ENCODE measurements at regions not wholly inside any gene's neighbourhood (a gene's known extent, or its start where the extent isn't known, plus 50 kb on each side); places are given as distances from the start of the nearest gene placed in this dataset.

DNA sequence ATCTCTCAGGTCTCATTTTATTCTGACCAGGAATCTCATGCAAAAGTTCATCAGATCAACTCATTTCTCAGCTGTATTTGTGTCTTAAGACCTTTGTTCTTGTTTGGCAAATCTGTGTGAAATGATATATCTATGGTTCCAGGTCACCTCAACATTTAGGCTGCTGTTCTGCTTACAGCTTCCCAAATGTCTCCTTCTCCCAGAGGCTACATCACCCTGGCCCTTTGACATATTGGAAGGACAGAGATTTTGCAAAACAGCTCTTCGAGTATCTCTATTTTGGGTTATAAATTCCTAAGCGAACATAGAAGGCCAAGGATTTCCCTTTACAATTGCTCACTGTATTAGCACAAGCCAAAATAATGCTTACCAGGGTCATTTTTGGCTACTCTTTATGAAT lies 57.5 kb upstream of the GIMD1 start:
- Histone ChIP-seq H2BK5ac (ENCODE audit: insufficient read length, low read length) (no peak overlapping the region), H2BK120ac (ENCODE audit: low read depth, low read length, poor library complexity, severe bottlenecking) (no peak overlapping the region), H4K8ac (replicated peaks; ENCODE audit: insufficient read length, low read depth, low read length) (no peak overlapping the region), H3T11ph (ENCODE audit: low read length) (no peak overlapping the region), H3K4ac (ENCODE audit: low read depth, low read length) (no peak overlapping the region), H2BK12ac (ENCODE audit: insufficient read length, low read depth, low read length) (no peak overlapping the region), H3K4me1 (ENCODE audit: insufficient read depth, low read length) (no peaks in the 10 kb centered on the region), H3K23ac (ENCODE audit: insufficient read length, low read depth, low read length) (no peak overlapping the region), H4K91ac (ENCODE audit: insufficient read length, low read depth, low read length) (no peak overlapping the region), H4K5ac (ENCODE audit: insufficient read length, low read depth, low read length) (no peak overlapping the region), H3K56ac (ENCODE audit: insufficient read length, low read depth, low read length) (no peak overlapping the region), H3K4me2 (ENCODE audit: insufficient read depth, insufficient read length, low read length) (no peak overlapping the region), H3K18ac (ENCODE audit: insufficient read length, low read depth, low read length) (no peak overlapping the region), H2BK20ac (ENCODE audit: low read depth, low read length, poor library complexity, severe bottlenecking) (no peak overlapping the region), H3K14ac (ENCODE audit: insufficient read depth, low read length) (no peak overlapping the region), H3K27me3 (ENCODE audit: insufficient read depth, low read length) (no peaks in the 10 kb centered on the region), H3K23me2 (ENCODE audit: insufficient read length, low read depth, low read length, poor library complexity, severe bottlenecking) (no peaks in the 10 kb centered on the region), H2BK15ac (ENCODE audit: low read depth, low read length) (no peak overlapping the region), H3K9me3 (ENCODE audit: control insufficient read depth, low read depth, low read length) (no peaks in the 10 kb centered on the region), H2AFZ (ENCODE audit: low read length) (no peak overlapping the region), H3K79me2 (ENCODE audit: insufficient read depth, low read length) (no peaks in the 10 kb centered on the region), H3K9ac (ENCODE audit: extremely low read depth, insufficient read length, low read length) (no peak overlapping the region), H3K27ac (ENCODE audit: insufficient read length, low read depth, low read length) (no peak overlapping the region), H4K20me1 (ENCODE audit: control insufficient read depth, insufficient read depth, insufficient read length) (no peaks in the 10 kb centered on the region), H3K79me1 (ENCODE audit: insufficient read depth, low read depth, low read length, poor library complexity, severe bottlenecking) (no peaks in the 10 kb centered on the region), H2AK5ac (ENCODE audit: insufficient read length, low read length) (no peak overlapping the region)
- TF ChIP-seq, protein P1, sequence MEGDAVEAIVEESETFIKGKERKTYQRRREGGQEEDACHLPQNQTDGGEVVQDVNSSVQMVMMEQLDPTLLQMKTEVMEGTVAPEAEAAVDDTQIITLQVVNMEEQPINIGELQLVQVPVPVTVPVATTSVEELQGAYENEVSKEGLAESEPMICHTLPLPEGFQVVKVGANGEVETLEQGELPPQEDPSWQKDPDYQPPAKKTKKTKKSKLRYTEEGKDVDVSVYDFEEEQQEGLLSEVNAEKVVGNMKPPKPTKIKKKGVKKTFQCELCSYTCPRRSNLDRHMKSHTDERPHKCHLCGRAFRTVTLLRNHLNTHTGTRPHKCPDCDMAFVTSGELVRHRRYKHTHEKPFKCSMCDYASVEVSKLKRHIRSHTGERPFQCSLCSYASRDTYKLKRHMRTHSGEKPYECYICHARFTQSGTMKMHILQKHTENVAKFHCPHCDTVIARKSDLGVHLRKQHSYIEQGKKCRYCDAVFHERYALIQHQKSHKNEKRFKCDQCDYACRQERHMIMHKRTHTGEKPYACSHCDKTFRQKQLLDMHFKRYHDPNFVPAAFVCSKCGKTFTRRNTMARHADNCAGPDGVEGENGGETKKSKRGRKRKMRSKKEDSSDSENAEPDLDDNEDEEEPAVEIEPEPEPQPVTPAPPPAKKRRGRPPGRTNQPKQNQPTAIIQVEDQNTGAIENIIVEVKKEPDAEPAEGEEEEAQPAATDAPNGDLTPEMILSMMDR (conservative IDR thresholded peaks at IDR 0.05) = no peak
- no peak for DNase-seq
- Mint-ChIP-seq H3K4me1 (peaks cover 0 to 10% of the 10 kb centered on the region in 2 experiments; a peak in 1 of 4 replicates), H3K4me3 (no peak overlapping the region), H3K9me3 (no peaks in the 10 kb centered on the region), H3K36me3 (ENCODE audit: insufficient read depth in 1 of 3, low read depth in 3 of 3) (no peaks in the 10 kb centered on the region), H3K27ac (no peak overlapping the region; a peak in 1 of 7 replicates), H3K27me3 (ENCODE audit: low read depth) (no peaks in the 10 kb centered on the region)
- WGBS (ENCODE audit: extremely low coverage, insufficient read length, low lambda C conversion rate) = no CpG with 5 or more reads among the region's 2 CpGs

Measured in H9 (cell line).